ENCODE measurements at regions not wholly inside any gene's neighbourhood (a gene's known extent, or its start where the extent isn't known, plus 50 kb on each side); places are given as distances from the start of the nearest gene placed in this dataset.

DNA sequence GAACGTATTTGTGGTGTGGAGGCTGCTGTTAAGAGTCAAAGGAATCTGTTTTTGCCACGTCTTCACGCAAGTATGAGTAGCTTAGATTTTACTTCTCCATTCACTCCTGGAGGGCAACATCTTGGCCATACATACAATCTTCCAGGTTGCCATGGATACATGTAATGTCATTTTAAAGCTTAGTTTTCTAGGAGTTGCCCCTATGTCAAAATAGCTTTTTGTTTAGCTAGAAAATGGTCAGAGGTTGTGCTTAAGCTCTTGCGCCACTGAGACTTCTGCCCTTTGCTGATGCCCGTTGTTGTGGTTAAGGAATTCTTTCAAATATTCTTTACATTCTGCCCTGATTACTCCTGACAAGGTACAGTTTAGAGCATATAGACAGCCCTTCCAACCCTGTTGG lies 245.4 kb upstream of the TFPI start:
- no peak for ATAC-seq
- TF ChIP-seq CSDC2 (CRISPR knock-in tag; IDR thresholded peaks at IDR 0.05): no peak
- TF ChIP-seq ZC3H10 (CRISPR knock-in tag; IDR thresholded peaks at IDR 0.05): no peak
- no peak for TF ChIP-seq ISL1 (CRISPR knock-in tag; IDR thresholded peaks at IDR 0.05)

DNA sequence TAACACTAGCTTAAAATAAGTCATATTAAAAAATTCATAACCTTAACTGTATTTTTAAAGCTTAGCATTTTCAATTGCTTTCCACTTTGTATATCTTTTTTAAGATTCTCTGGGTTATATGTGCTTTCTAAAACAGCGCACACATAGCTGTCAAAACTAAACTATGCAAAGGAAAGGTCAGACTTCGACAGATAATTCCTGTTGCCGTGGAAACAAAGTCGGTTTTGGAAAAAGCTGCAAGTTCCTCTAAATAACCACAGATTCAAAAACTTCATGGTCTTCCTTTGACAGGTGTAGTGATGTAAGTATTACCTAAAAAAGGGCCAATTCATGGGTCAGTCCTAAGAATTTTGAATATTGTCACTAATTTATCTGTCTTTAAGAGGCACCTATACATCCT lies 249.6 kb upstream of the TFPI start:
- TF ChIP-seq, protein P1, sequence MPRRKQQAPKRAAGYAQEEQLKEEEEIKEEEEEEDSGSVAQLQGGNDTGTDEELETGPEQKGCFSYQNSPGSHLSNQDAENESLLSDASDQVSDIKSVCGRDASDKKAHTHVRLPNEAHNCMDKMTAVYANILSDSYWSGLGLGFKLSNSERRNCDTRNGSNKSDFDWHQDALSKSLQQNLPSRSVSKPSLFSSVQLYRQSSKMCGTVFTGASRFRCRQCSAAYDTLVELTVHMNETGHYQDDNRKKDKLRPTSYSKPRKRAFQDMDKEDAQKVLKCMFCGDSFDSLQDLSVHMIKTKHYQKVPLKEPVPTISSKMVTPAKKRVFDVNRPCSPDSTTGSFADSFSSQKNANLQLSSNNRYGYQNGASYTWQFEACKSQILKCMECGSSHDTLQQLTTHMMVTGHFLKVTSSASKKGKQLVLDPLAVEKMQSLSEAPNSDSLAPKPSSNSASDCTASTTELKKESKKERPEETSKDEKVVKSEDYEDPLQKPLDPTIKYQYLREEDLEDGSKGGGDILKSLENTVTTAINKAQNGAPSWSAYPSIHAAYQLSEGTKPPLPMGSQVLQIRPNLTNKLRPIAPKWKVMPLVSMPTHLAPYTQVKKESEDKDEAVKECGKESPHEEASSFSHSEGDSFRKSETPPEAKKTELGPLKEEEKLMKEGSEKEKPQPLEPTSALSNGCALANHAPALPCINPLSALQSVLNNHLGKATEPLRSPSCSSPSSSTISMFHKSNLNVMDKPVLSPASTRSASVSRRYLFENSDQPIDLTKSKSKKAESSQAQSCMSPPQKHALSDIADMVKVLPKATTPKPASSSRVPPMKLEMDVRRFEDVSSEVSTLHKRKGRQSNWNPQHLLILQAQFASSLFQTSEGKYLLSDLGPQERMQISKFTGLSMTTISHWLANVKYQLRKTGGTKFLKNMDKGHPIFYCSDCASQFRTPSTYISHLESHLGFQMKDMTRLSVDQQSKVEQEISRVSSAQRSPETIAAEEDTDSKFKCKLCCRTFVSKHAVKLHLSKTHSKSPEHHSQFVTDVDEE (CRISPR knock-in tag; IDR thresholded peaks at IDR 0.05): no peak
- TF ChIP-seq, protein P2, sequence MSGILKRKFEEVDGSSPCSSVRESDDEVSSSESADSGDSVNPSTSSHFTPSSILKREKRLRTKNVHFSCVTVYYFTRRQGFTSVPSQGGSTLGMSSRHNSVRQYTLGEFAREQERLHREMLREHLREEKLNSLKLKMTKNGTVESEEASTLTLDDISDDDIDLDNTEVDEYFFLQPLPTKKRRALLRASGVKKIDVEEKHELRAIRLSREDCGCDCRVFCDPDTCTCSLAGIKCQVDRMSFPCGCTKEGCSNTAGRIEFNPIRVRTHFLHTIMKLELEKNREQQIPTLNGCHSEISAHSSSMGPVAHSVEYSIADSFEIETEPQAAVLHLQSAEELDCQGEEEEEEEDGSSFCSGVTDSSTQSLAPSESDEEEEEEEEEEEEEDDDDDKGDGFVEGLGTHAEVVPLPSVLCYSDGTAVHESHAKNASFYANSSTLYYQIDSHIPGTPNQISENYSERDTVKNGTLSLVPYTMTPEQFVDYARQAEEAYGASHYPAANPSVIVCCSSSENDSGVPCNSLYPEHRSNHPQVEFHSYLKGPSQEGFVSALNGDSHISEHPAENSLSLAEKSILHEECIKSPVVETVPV (CRISPR knock-in tag; IDR thresholded peaks at IDR 0.05): no peak
- TF ChIP-seq, protein P3, sequence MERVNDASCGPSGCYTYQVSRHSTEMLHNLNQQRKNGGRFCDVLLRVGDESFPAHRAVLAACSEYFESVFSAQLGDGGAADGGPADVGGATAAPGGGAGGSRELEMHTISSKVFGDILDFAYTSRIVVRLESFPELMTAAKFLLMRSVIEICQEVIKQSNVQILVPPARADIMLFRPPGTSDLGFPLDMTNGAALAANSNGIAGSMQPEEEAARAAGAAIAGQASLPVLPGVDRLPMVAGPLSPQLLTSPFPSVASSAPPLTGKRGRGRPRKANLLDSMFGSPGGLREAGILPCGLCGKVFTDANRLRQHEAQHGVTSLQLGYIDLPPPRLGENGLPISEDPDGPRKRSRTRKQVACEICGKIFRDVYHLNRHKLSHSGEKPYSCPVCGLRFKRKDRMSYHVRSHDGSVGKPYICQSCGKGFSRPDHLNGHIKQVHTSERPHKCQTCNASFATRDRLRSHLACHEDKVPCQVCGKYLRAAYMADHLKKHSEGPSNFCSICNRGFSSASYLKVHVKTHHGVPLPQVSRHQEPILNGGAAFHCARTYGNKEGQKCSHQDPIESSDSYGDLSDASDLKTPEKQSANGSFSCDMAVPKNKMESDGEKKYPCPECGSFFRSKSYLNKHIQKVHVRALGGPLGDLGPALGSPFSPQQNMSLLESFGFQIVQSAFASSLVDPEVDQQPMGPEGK (CRISPR knock-in tag; IDR thresholded peaks at IDR 0.05; ENCODE audit: borderline replicate concordance): no peak
- TF ChIP-seq ZNF565 (CRISPR knock-in tag; conservative IDR thresholded peaks at IDR 0.05; ENCODE audit: low read depth) (no peak), BACH2 (CRISPR knock-in tag; IDR thresholded peaks at IDR 0.05; ENCODE audit: borderline replicate concordance) (no peak), RARB (CRISPR knock-in tag; IDR thresholded peaks at IDR 0.05) (no peak), ARNTL (CRISPR knock-in tag; IDR thresholded peaks at IDR 0.05; ENCODE audit: borderline replicate concordance, low read depth) (no peak), ZFP3 (CRISPR knock-in tag; IDR thresholded peaks at IDR 0.05) (no peak), CSDC2 (CRISPR knock-in tag; IDR thresholded peaks at IDR 0.05) (no peak), ZNF8 (CRISPR knock-in tag; IDR thresholded peaks at IDR 0.05) (no peak), PPARA (CRISPR knock-in tag; IDR thresholded peaks at IDR 0.05; ENCODE audit: borderline replicate concordance) (no peak), TOX (CRISPR knock-in tag; IDR thresholded peaks at IDR 0.05; ENCODE audit: borderline replicate concordance) (no peak), ZNF70 (CRISPR knock-in tag; IDR thresholded peaks at IDR 0.05) (no peak), TCF4 (CRISPR knock-in tag; IDR thresholded peaks at IDR 0.05; ENCODE audit: borderline replicate concordance) (no peak), ZFP30 (CRISPR knock-in tag; IDR thresholded peaks at IDR 0.05) (no peak), ZC3H10 (CRISPR knock-in tag; IDR thresholded peaks at IDR 0.05) (no peak), SNAI2 (CRISPR knock-in tag; IDR thresholded peaks at IDR 0.05) (no peak)
- TF ChIP-seq, protein P4, sequence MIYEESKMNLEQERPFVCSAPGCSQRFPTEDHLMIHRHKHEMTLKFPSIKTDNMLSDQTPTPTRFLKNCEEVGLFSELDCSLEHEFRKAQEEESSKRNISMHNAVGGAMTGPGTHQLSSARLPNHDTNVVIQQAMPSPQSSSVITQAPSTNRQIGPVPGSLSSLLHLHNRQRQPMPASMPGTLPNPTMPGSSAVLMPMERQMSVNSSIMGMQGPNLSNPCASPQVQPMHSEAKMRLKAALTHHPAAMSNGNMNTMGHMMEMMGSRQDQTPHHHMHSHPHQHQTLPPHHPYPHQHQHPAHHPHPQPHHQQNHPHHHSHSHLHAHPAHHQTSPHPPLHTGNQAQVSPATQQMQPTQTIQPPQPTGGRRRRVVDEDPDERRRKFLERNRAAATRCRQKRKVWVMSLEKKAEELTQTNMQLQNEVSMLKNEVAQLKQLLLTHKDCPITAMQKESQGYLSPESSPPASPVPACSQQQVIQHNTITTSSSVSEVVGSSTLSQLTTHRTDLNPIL (CRISPR knock-in tag; IDR thresholded peaks at IDR 0.05; ENCODE audit: low read depth): no peak

DNA sequence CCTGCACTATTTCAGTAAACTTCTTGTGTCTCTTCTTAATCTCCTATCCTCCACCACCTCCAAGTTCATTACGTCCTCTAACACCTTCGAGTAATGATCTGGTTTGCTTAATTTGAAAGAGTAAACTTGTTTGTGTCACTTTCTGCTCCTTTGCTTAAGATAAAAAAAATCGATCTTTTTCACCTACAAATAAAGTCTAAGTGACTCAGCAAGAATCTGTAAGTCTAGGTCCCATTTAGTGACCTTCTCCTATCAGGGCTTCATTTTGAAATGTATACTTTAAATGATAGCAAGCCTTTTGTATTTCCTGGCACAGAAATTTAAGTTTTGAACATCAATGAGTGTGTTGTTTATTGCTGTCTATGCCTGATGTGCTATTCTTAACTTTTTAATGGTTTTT lies 260.9 kb upstream of the TFPI start:
- TF ChIP-seq CSDC2 (CRISPR knock-in tag; IDR thresholded peaks at IDR 0.05): no peak
- no peak for ATAC-seq

More for the DNA sequence above, 249.6 kb upstream of the TFPI start:
- ATAC-seq: no peak

DNA sequence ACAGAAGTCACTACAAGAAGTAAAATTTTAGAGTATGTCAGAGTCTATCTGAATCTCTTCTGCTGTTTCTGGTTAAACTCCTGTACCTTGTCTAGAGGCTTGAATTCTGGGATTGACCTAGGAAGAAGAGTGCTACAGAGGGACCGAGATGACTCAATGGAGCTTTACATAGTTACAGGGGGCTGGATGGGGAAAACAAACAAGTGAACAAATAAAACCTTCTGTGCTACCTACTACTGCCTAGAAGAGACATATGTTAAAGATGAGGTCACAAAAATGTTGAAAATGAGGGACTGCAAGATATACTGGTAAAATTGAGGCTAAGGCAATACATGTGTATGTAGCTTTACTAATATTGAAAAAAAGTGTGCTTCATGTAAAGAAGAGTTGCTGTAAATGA lies 265.4 kb upstream of the TFPI start:
- ATAC-seq: no peak

More for the DNA sequence above, 265.4 kb upstream of the TFPI start:
- TF ChIP-seq TCF4 (CRISPR knock-in tag; IDR thresholded peaks at IDR 0.05; ENCODE audit: borderline replicate concordance): no peak
- TF ChIP-seq, protein P3 (CRISPR knock-in tag; IDR thresholded peaks at IDR 0.05; ENCODE audit: borderline replicate concordance): no peak
- no peak for TF ChIP-seq ZFP30 (CRISPR knock-in tag; IDR thresholded peaks at IDR 0.05)
- TF ChIP-seq SNAI2 (CRISPR knock-in tag; IDR thresholded peaks at IDR 0.05): no peak
- no peak for TF ChIP-seq ISL1 (CRISPR knock-in tag; IDR thresholded peaks at IDR 0.05)
- TF ChIP-seq RARB (CRISPR knock-in tag; IDR thresholded peaks at IDR 0.05): no peak
- TF ChIP-seq CSDC2 (CRISPR knock-in tag; IDR thresholded peaks at IDR 0.05): no peak
- no peak for TF ChIP-seq ZC3H10 (CRISPR knock-in tag; IDR thresholded peaks at IDR 0.05)
- TF ChIP-seq ZNF70 (CRISPR knock-in tag; IDR thresholded peaks at IDR 0.05): no peak
- no peak for TF ChIP-seq ARNTL (CRISPR knock-in tag; IDR thresholded peaks at IDR 0.05; ENCODE audit: borderline replicate concordance, low read depth)
- no peak for TF ChIP-seq GLIS3 (CRISPR knock-in tag; IDR thresholded peaks at IDR 0.05)
- no peak for TF ChIP-seq PPARA (CRISPR knock-in tag; IDR thresholded peaks at IDR 0.05; ENCODE audit: borderline replicate concordance)
- TF ChIP-seq, protein P2 (CRISPR knock-in tag; IDR thresholded peaks at IDR 0.05): no peak
- no peak for TF ChIP-seq BACH2 (CRISPR knock-in tag; IDR thresholded peaks at IDR 0.05; ENCODE audit: borderline replicate concordance)
- TF ChIP-seq OSR1 (CRISPR knock-in tag; IDR thresholded peaks at IDR 0.05): no peak
- TF ChIP-seq, protein P5, sequence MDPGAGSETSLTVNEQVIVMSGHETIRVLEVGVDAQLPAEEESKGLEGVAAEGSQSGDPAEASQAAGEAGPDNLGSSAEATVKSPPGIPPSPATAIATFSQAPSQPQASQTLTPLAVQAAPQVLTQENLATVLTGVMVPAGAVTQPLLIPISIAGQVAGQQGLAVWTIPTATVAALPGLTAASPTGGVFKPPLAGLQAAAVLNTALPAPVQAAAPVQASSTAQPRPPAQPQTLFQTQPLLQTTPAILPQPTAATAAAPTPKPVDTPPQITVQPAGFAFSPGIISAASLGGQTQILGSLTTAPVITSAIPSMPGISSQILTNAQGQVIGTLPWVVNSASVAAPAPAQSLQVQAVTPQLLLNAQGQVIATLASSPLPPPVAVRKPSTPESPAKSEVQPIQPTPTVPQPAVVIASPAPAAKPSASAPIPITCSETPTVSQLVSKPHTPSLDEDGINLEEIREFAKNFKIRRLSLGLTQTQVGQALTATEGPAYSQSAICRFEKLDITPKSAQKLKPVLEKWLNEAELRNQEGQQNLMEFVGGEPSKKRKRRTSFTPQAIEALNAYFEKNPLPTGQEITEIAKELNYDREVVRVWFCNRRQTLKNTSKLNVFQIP (CRISPR knock-in tag; IDR thresholded peaks at IDR 0.05; ENCODE audit: borderline replicate concordance, low read depth): no peak
- no peak for TF ChIP-seq ZNF565 (CRISPR knock-in tag; conservative IDR thresholded peaks at IDR 0.05; ENCODE audit: low read depth)
- TF ChIP-seq ESRRG (CRISPR knock-in tag; IDR thresholded peaks at IDR 0.05): no peak

Measured in SK-N-SH treated with all-trans-retinoic acid at 6 μM for 48 hours (cell line).